ENCODE measurements at regions not wholly inside any gene's neighbourhood (a gene's known extent, or its start where the extent isn't known, plus 50 kb on each side); places are given as distances from the start of the nearest gene placed in this dataset.

- 2% methylated on average over 2 of the region's 2 CpGs for WGBS (ENCODE audit: low lambda C conversion rate)
- in situ Hi-C loops (cut with HindIII; ENCODE audit: extremely low pct_ligation_motif_present, low pct_unique_long_range_greater_than_20kb) = no loop called here
- Histone ChIP-seq H3K4me3 (replicated peaks in 1 of 3; ENCODE audit: insufficient read depth in 1 of 3, low read depth in 2 of 3, low read length in 3 of 3) (no peak overlapping the region), H4K20me1 (ENCODE audit: insufficient read depth, low read length) (no peaks in the 10 kb centered on the region), H3K27me3 (ENCODE audit: control insufficient read depth in 1 of 2, insufficient read depth in 2 of 2, low read length in 2 of 2) (no peaks in the 10 kb centered on the region), H2AFZ (ENCODE audit: low read length) (no peak overlapping the region), H3K9ac (ENCODE audit: insufficient read depth, low read depth, low read length) (no peak overlapping the region), H3K36me3 (replicated peaks in 1 of 2; ENCODE audit: control insufficient read depth in 1 of 2, insufficient read depth in 2 of 2, low read length in 2 of 2) (no peaks in the 10 kb centered on the region), H3K4me2 (ENCODE audit: low read depth, low read length) (no peak overlapping the region), H3K4me1 (ENCODE audit: insufficient read depth, low read length) (no peaks in the 10 kb centered on the region), H3K27ac (ENCODE audit: extremely low read length, insufficient read depth, low read length) (no peak overlapping the region), H3K9me3 (ENCODE audit: low read length) (peaks cover 73% of the 10 kb centered on the region), H3K79me2 (ENCODE audit: insufficient read depth, low read length) (no peaks in the 10 kb centered on the region)
- intact Hi-C loops (cut with micrococcal nuclease; ENCODE audit: unreplicated experiment) = no loop called here
- TF ChIP-seq ZNF576 (CRISPR knock-in tag; IDR thresholded peaks at IDR 0.05) (no peak), ZBTB4 (CRISPR knock-in tag; IDR thresholded peaks at IDR 0.05; ENCODE audit: borderline replicate concordance) (no peak), NR1H2 (CRISPR knock-in tag; IDR thresholded peaks at IDR 0.05; ENCODE audit: borderline replicate concordance, low read depth) (no peak), MXD1 (CRISPR knock-in tag; IDR thresholded peaks at IDR 0.05) (no peak), ATF7 (IDR thresholded peaks at IDR 0.05) (no peak), ATF7 (CRISPR knock-in tag; IDR thresholded peaks at IDR 0.05) (no peak), CEBPB (IDR thresholded peaks at IDR 0.05; ENCODE audit: borderline replicate concordance, low read depth, low read length) (no peak), KLF12 (CRISPR knock-in tag; IDR thresholded peaks at IDR 0.05; ENCODE audit: borderline replicate concordance) (no peak), CSRNP1 (CRISPR knock-in tag; IDR thresholded peaks at IDR 0.05) (no peak), ZNF550 (CRISPR knock-in tag; IDR thresholded peaks at IDR 0.05; ENCODE audit: borderline replicate concordance) (no peak), ZNF749 (CRISPR knock-in tag; IDR thresholded peaks at IDR 0.05; ENCODE audit: borderline replicate concordance) (no peak), ZNF775 (CRISPR knock-in tag; IDR thresholded peaks at IDR 0.05; ENCODE audit: borderline replicate concordance) (no peak)
- TF ChIP-seq, protein P1, sequence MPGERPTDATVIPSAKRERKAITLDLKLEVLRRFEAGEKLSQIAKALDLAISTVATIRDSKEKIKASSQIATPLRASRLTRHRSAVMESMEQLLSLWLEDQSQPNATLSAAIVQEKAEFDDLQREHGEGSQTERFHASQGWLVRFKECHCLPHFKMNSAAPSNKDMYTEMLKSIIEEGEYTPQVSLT (CRISPR knock-in tag; IDR thresholded peaks at IDR 0.05; ENCODE audit: borderline replicate concordance, low read depth) = no peak
- TF ChIP-seq, protein P2, sequence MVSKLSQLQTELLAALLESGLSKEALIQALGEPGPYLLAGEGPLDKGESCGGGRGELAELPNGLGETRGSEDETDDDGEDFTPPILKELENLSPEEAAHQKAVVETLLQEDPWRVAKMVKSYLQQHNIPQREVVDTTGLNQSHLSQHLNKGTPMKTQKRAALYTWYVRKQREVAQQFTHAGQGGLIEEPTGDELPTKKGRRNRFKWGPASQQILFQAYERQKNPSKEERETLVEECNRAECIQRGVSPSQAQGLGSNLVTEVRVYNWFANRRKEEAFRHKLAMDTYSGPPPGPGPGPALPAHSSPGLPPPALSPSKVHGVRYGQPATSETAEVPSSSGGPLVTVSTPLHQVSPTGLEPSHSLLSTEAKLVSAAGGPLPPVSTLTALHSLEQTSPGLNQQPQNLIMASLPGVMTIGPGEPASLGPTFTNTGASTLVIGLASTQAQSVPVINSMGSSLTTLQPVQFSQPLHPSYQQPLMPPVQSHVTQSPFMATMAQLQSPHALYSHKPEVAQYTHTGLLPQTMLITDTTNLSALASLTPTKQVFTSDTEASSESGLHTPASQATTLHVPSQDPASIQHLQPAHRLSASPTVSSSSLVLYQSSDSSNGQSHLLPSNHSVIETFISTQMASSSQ (IDR thresholded peaks at IDR 0.05; ENCODE audit: low read depth) = no peak
- TF ChIP-seq, protein P2 (CRISPR knock-in tag; IDR thresholded peaks at IDR 0.05; ENCODE audit: borderline replicate concordance) = no peak
- ChIA-PET POLR2A (no interaction called here), CTCF (ENCODE audit: low intra/inter-chr PET ratio, low total read pairs) (no interaction called here)
- no TSS peak for BruUV-seq (replicated peaks)
- no peak for ATAC-seq
- no peak for DNase-seq (ENCODE audit: low spot score)
- FAIRE-seq = no peak
Observed at GRCh38 chr4:58192217-58192616, 1082.0 kb upstream of the IGFBP7 start.

Measured in HepG2 (cell line).